ENCODE measurements at regions not wholly inside any gene's neighbourhood (a gene's known extent, or its start where the extent isn't known, plus 50 kb on each side); places are given as distances from the start of the nearest gene placed in this dataset.
"Not testable (repeated sequence)": the region's sequence is repeated elsewhere in the genome, so short reads cannot be mapped to it uniquely, and the experiment has no call there.

DNA sequence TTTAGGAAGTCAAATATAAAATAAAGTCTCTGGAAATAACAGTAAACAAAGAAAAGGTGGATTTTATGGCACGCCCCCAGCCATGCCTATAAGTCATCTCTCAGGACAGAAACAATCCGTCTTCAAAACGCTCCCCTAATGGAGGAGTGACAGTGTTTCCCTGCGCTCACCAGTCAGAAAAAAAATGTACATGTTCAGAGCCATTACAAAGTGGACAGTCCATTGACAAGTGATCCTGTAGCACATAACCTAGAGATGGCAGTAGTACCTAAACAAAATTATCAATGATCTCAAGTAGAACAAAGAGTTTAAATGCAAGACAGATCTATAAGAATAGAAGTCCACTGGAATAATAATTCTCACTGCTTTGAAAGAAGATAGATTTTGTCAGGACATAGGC, 891.7 kb upstream of the MIR17HG start:
- Histone ChIP-seq H3K4me1 (ENCODE audit: insufficient read depth, low read length) (no peaks in the 10 kb centered on the region), H3K9me3 (ENCODE audit: low read depth, low read length) (no peaks in the 10 kb centered on the region), H3K4me3 (ENCODE audit: low read length) (no peak overlapping the region), H3K27me3 (ENCODE audit: insufficient read depth, low read length) (no peaks in the 10 kb centered on the region)

GRCh38 chr13:90461398-90461797, 886.1 kb upstream of the MIR17HG start:
- H3K9me3 ChIP-seq (ENCODE audit: low read depth, low read length) = no peaks in the 10 kb centered on the region
- no peaks in the 10 kb centered on the region for H3K4me1 ChIP-seq (ENCODE audit: insufficient read depth, low read length)
- H3K27me3 ChIP-seq (ENCODE audit: insufficient read depth, low read length) = no peaks in the 10 kb centered on the region
- H3K4me3 ChIP-seq (ENCODE audit: low read length) = no peak overlapping the region

- no peak overlapping the region for H3K4me3 ChIP-seq (ENCODE audit: low read length)
- no peaks in the 10 kb centered on the region for H3K4me1 ChIP-seq (ENCODE audit: insufficient read depth, low read length)
- H3K9me3 ChIP-seq (ENCODE audit: low read depth, low read length) = no peaks in the 10 kb centered on the region
- no peaks in the 10 kb centered on the region for H3K27me3 ChIP-seq (ENCODE audit: insufficient read depth, low read length)
These were observed 870.3 kb upstream of the MIR17HG start for GRCh38 chr13:90477216-90477615.

- Histone ChIP-seq H3K9me3 (ENCODE audit: low read depth, low read length) (no peaks in the 10 kb centered on the region), H3K4me3 (ENCODE audit: low read length) (no peak overlapping the region), H3K4me1 (ENCODE audit: insufficient read depth, low read length) (no peaks in the 10 kb centered on the region), H3K27me3 (ENCODE audit: insufficient read depth, low read length) (no peaks in the 10 kb centered on the region)
These were observed 863.6 kb upstream of the MIR17HG start for GRCh38 chr13:90483906-90484305.

DNA sequence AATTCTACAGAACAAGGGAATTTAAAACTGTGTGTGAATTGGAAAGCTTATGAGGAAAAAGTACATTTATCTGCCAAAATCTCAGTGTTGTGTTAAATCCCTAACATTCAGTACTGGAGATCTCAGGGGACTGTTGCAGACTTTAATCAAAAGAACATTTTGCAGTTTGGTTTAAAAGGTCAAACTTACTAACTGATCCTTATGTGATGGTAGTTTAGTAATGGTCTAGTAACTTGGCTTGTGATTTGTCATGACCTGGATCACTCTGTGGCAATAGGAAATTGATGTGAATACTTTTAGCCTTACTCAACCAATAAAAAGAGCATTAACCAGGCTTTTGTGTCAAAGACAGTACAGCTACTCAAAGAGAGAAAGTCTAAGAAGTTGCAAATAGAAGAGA, 862.1 kb upstream of the MIR17HG start:
- Histone ChIP-seq H3K4me3 (ENCODE audit: low read length) (no peak overlapping the region), H3K9me3 (ENCODE audit: low read depth, low read length) (no peaks in the 10 kb centered on the region), H3K4me1 (ENCODE audit: insufficient read depth, low read length) (no peaks in the 10 kb centered on the region), H3K27me3 (ENCODE audit: insufficient read depth, low read length) (no peaks in the 10 kb centered on the region)

- no peaks in the 10 kb centered on the region for H3K9me3 ChIP-seq (ENCODE audit: low read depth, low read length)
- no peaks in the 10 kb centered on the region for H3K4me1 ChIP-seq (ENCODE audit: insufficient read depth, low read length)
- no peak overlapping the region for H3K4me3 ChIP-seq (ENCODE audit: low read length)
- H3K27me3 ChIP-seq (ENCODE audit: insufficient read depth, low read length) = no peaks in the 10 kb centered on the region
These were observed 854.6 kb upstream of the MIR17HG start for GRCh38 chr13:90492872-90493271.

- no peak overlapping the region for H3K4me3 ChIP-seq (ENCODE audit: low read length)
- no peaks in the 10 kb centered on the region for H3K4me1 ChIP-seq (ENCODE audit: insufficient read depth, low read length)
- no peaks in the 10 kb centered on the region for H3K27me3 ChIP-seq (ENCODE audit: insufficient read depth, low read length)
- H3K9me3 ChIP-seq (ENCODE audit: low read depth, low read length) = no peaks in the 10 kb centered on the region
These were observed 853.8 kb upstream of the MIR17HG start for GRCh38 chr13:90493667-90494066.

- not testable (repeated sequence) for H3K9me3 ChIP-seq (ENCODE audit: low read depth, low read length); H3K4me1 ChIP-seq (ENCODE audit: insufficient read depth, low read length); H3K27me3 ChIP-seq (ENCODE audit: insufficient read depth, low read length); H3K4me3 ChIP-seq (ENCODE audit: low read length)
These were observed 852.6 kb upstream of the MIR17HG start for GRCh38 chr13:90494849-90495248.

DNA sequence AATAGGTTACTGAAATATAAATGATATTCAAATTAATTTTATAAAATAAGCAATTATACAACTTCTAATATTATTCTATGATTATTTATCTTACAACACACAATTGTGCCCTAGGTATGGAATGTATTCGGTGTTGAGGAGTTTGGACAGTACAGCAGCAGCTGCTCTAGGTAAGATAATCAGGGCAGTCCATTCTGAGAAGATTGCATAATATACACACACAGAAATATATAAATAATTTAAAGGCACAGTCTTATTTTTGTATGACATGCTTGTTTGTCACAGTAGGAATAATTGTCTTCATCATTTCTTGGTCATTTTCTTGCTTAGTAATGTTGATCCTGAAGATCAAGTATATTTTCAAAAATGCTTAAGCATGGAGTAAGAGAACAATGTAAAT, 849.4 kb upstream of the MIR17HG start:
- Histone ChIP-seq H3K27me3 (ENCODE audit: insufficient read depth, low read length) (no peaks in the 10 kb centered on the region), H3K9me3 (ENCODE audit: low read depth, low read length) (no peaks in the 10 kb centered on the region), H3K4me1 (ENCODE audit: insufficient read depth, low read length) (no peaks in the 10 kb centered on the region)

DNA sequence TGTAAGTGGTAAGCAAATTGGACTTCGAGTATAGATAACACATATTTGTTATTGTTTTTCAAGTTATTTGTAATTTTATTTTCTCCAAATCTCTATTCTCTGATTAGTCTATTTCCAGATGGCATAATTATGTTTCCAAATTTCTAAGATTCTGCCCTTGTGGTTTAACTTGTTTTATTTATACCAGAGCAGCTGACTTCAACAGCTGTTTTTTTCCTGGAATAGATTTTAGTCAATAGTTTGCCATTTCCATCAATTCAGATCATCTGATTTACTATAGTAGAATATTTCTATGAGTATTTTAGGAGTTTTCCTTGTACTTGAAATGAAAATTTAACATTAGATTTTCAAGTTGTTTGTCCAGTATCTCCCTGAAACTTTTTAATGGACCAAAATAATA, 848.7 kb upstream of the MIR17HG start:
- no peaks in the 10 kb centered on the region for H3K27me3 ChIP-seq (ENCODE audit: insufficient read depth, low read length)
- H3K9me3 ChIP-seq (ENCODE audit: low read depth, low read length) = no peaks in the 10 kb centered on the region
- no peaks in the 10 kb centered on the region for H3K4me1 ChIP-seq (ENCODE audit: insufficient read depth, low read length)
- H3K4me3 ChIP-seq (ENCODE audit: low read length) = no peak overlapping the region

More for the DNA sequence above, 849.4 kb upstream of the MIR17HG start:
- H3K4me3 ChIP-seq (ENCODE audit: low read length) = no peak overlapping the region

GRCh38 chr13:90500569-90500968, 846.9 kb upstream of the MIR17HG start:
- Histone ChIP-seq H3K4me3 (ENCODE audit: low read length) (no peak overlapping the region), H3K9me3 (ENCODE audit: low read depth, low read length) (no peaks in the 10 kb centered on the region), H3K4me1 (ENCODE audit: insufficient read depth, low read length) (no peaks in the 10 kb centered on the region), H3K27me3 (ENCODE audit: insufficient read depth, low read length) (no peaks in the 10 kb centered on the region)

DNA sequence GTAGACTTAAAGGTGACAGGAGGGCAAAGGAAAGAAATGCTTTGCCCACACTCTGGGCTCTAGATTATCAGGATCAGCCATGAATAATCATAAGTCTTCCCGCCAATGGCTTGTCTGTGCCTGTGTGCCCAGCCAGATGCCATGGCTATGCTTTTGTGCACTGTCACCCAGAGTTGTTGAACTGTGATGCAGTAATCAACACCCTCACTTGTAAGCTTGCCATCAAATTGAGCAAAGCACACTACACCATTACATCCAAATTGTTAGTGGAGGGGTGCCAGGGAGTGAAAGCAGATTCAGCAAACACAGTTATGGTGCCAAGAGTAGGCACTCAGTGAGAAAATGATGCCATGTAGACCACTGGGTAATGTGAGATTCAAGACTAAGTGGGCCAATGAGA, 845.3 kb upstream of the MIR17HG start:
- no peaks in the 10 kb centered on the region for H3K4me1 ChIP-seq (ENCODE audit: insufficient read depth, low read length)
- H3K27me3 ChIP-seq (ENCODE audit: insufficient read depth, low read length) = no peaks in the 10 kb centered on the region
- no peak overlapping the region for H3K4me3 ChIP-seq (ENCODE audit: low read length)
- H3K9me3 ChIP-seq (ENCODE audit: low read depth, low read length) = no peaks in the 10 kb centered on the region

- H3K4me3 ChIP-seq (ENCODE audit: low read length) = no peak overlapping the region
These were observed 844.7 kb upstream of the MIR17HG start for GRCh38 chr13:90502762-90503161.

DNA sequence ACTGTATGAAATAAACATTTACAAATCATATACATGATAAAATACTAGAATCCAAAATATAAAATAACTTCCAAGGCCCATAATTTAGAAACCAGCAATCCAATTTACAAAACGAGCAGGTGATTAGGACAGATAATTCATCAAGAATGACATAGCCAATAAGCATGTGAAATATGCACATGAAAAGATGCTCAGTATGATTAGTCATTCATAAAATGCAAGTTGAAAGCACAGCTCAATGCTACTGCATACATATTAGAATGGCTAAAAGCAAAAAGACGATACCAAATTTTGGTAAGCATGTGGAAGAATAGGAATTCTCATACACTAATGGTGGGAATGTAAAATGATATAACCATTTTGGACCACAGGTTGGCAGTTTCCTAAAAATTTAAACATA, 837.2 kb upstream of the MIR17HG start:
- Histone ChIP-seq H3K4me1 (ENCODE audit: insufficient read depth, low read length) (no peaks in the 10 kb centered on the region), H3K27me3 (ENCODE audit: insufficient read depth, low read length) (no peaks in the 10 kb centered on the region), H3K9me3 (ENCODE audit: low read depth, low read length) (no peaks in the 10 kb centered on the region), H3K4me3 (ENCODE audit: low read length) (no peak overlapping the region)

More at GRCh38 chr13:90502762-90503161, 844.7 kb upstream of the MIR17HG start:
- Histone ChIP-seq H3K27me3 (ENCODE audit: insufficient read depth, low read length) (no peaks in the 10 kb centered on the region), H3K4me1 (ENCODE audit: insufficient read depth, low read length) (no peaks in the 10 kb centered on the region), H3K9me3 (ENCODE audit: low read depth, low read length) (no peaks in the 10 kb centered on the region)

GRCh38 chr13:90511903-90512302, 835.6 kb upstream of the MIR17HG start:
- no peak overlapping the region for H3K4me3 ChIP-seq (ENCODE audit: low read length)
- no peaks in the 10 kb centered on the region for H3K27me3 ChIP-seq (ENCODE audit: insufficient read depth, low read length)
- H3K9me3 ChIP-seq (ENCODE audit: low read depth, low read length) = no peaks in the 10 kb centered on the region
- H3K4me1 ChIP-seq (ENCODE audit: insufficient read depth, low read length) = no peaks in the 10 kb centered on the region

- not testable (repeated sequence) for H3K27me3 ChIP-seq (ENCODE audit: insufficient read depth, low read length); H3K9me3 ChIP-seq (ENCODE audit: low read depth, low read length); H3K4me3 ChIP-seq (ENCODE audit: low read length); H3K4me1 ChIP-seq (ENCODE audit: insufficient read depth, low read length)
These were observed 832.8 kb upstream of the MIR17HG start for GRCh38 chr13:90514712-90515111.

- Histone ChIP-seq H3K4me1 (ENCODE audit: insufficient read depth, low read length) (no peaks in the 10 kb centered on the region), H3K27me3 (ENCODE audit: insufficient read depth, low read length) (no peaks in the 10 kb centered on the region), H3K9me3 (ENCODE audit: low read depth, low read length) (peaks cover 5% of the 10 kb centered on the region), H3K4me3 (ENCODE audit: low read length) (no peak overlapping the region)
These were observed 829.1 kb upstream of the MIR17HG start for GRCh38 chr13:90518417-90518816.

Measured in mononuclear cell (primary cell).